ENCODE measurements at regions not wholly inside any gene's neighbourhood (a gene's known extent, or its start where the extent isn't known, plus 50 kb on each side); places are given as distances from the start of the nearest gene placed in this dataset.

- no peak overlapping the region for H3K4me3 ChIP-seq (replicated peaks in 1 of 2; ENCODE audit: low read depth in 2 of 2, low read length in 2 of 2)
- DNase-seq (ENCODE audit: low read depth in 2 of 2), result peak; percentile 47 to 85
- TF ChIP-seq CTCF (IDR thresholded peaks at IDR 0.05; ENCODE audit: low read depth, low read length), result no peak
These were observed 154.0 kb upstream of the MAF start for GRCh38 chr16:79754501-79754900.

GRCh38 chr16:79754081-79754480 is 153.5 kb upstream of the MAF start:
- no peak for DNase-seq (ENCODE audit: low read depth in 2 of 2)
- H3K4me3 ChIP-seq (replicated peaks in 1 of 2; ENCODE audit: low read depth in 2 of 2, low read length in 2 of 2), result no peak overlapping the region
- TF ChIP-seq CTCF (IDR thresholded peaks at IDR 0.05; ENCODE audit: low read depth, low read length), result no peak

GRCh38 chr16:79753286-79753685 is 152.7 kb upstream of the MAF start:
- TF ChIP-seq CTCF (IDR thresholded peaks at IDR 0.05; ENCODE audit: low read depth, low read length), result no peak
- DNase-seq (ENCODE audit: low read depth in 2 of 2), result no peak
- H3K4me3 ChIP-seq (replicated peaks in 1 of 2; ENCODE audit: low read depth in 2 of 2, low read length in 2 of 2), result no peak overlapping the region

- no peak for TF ChIP-seq CTCF (IDR thresholded peaks at IDR 0.05; ENCODE audit: low read depth, low read length)
- peak in 1 of 2 donors; percentile 51 for DNase-seq (ENCODE audit: low read depth in 2 of 2)
These were observed 151.9 kb upstream of the MAF start for GRCh38 chr16:79752396-79752795.

GRCh38 chr16:79751471-79752184 is 151.1 kb upstream of the MAF start:
- no peak overlapping the region for H3K4me3 ChIP-seq (replicated peaks in 1 of 2; ENCODE audit: low read depth in 2 of 2, low read length in 2 of 2)
- no peak for TF ChIP-seq CTCF (IDR thresholded peaks at IDR 0.05; ENCODE audit: low read depth, low read length)
- DNase-seq (ENCODE audit: low read depth in 2 of 2), result peak; percentile 53 to 82

More at GRCh38 chr16:79752396-79752795, 151.9 kb upstream of the MAF start:
- H3K4me3 ChIP-seq (replicated peaks in 1 of 2; ENCODE audit: low read depth in 2 of 2, low read length in 2 of 2), result no peak overlapping the region

- DNase-seq (ENCODE audit: low read depth in 2 of 2), result no peak
- H3K4me3 ChIP-seq (replicated peaks in 1 of 2; ENCODE audit: low read depth in 2 of 2, low read length in 2 of 2), result no peak overlapping the region
- TF ChIP-seq CTCF (IDR thresholded peaks at IDR 0.05; ENCODE audit: low read depth, low read length), result no peak
These were observed 149.8 kb upstream of the MAF start for GRCh38 chr16:79750311-79750710.

GRCh38 chr16:79748629-79749028 is 148.1 kb upstream of the MAF start:
- no peak for TF ChIP-seq CTCF (IDR thresholded peaks at IDR 0.05; ENCODE audit: low read depth, low read length)
- H3K4me3 ChIP-seq (replicated peaks in 1 of 2; ENCODE audit: low read depth in 2 of 2, low read length in 2 of 2), result no peak overlapping the region
- no peak for DNase-seq (ENCODE audit: low read depth in 2 of 2)
